Activated CD8-positive, alpha-beta memory T cell treated with anti-CD3 and anti-CD28 coated beads, Interleukin-2, amount 50 U/mL, for 48 hours (primary cell): ENCODE measurements at regions not wholly inside any gene's neighbourhood (a gene's known extent, or its start where the extent isn't known, plus 50 kb on each side); places are given as distances from the start of the nearest gene placed in this dataset.
A peak's percentile ranks its signal among the peaks of the same experiment; 100 is the strongest.

ENCODE experiments used
- DNase-seq: peaks from one replicate; pipeline ENCODE4 v3.0.0-alpha.2; 2020

- no peak for DNase-seq
Observed at GRCh38 chr19:30675086-30675485, 302.9 kb downstream of the ZNF536 start.

GRCh38 chr19:30674656-30675055 is 302.5 kb downstream of the ZNF536 start:
- no peak for DNase-seq

- no peak for DNase-seq
Observed at GRCh38 chr19:30673336-30673735, 301.2 kb downstream of the ZNF536 start.

GRCh38 chr19:30672926-30673325 is 300.7 kb downstream of the ZNF536 start:
- DNase-seq = no peak

- DNase-seq = no peak
Observed at GRCh38 chr19:30671622-30672051, 299.5 kb downstream of the ZNF536 start.

GRCh38 chr19:30671367-30671619 is 299.1 kb downstream of the ZNF536 start:
- no peak for DNase-seq

GRCh38 chr19:30670562-30671366 is 298.6 kb downstream of the ZNF536 start:
- no peak for DNase-seq

GRCh38 chr19:30670011-30670329 is 297.8 kb downstream of the ZNF536 start:
- no peak for DNase-seq

- peak; percentile 81 for DNase-seq
Observed at GRCh38 chr19:30669329-30670010, 297.3 kb downstream of the ZNF536 start.

GRCh38 chr19:30668521-30669155 is 296.5 kb downstream of the ZNF536 start:
- DNase-seq = no peak

- DNase-seq = no peak
Observed at GRCh38 chr19:30667746-30668145, 295.6 kb downstream of the ZNF536 start.

GRCh38 chr19:30667227-30667626 is 295.0 kb downstream of the ZNF536 start:
- DNase-seq = no peak

GRCh38 chr19:30666301-30666803 is 294.2 kb downstream of the ZNF536 start:
- peak; percentile 73 for DNase-seq

GRCh38 chr19:30665449-30665848 is 293.3 kb downstream of the ZNF536 start:
- no peak for DNase-seq

- DNase-seq = no peak
Observed at GRCh38 chr19:30663611-30664174, 291.5 kb downstream of the ZNF536 start.

- DNase-seq = no peak
Observed at GRCh38 chr19:30662211-30662861, 290.2 kb downstream of the ZNF536 start.

- DNase-seq = no peak
Observed at GRCh38 chr19:30659638-30660037, 287.5 kb downstream of the ZNF536 start.

- no peak for DNase-seq
Observed at GRCh38 chr19:30656520-30657100, 284.4 kb downstream of the ZNF536 start.

- DNase-seq = no peak
Observed at GRCh38 chr19:30653646-30654386, 281.6 kb downstream of the ZNF536 start.

GRCh38 chr19:30652751-30653150 is 280.6 kb downstream of the ZNF536 start:
- no peak for DNase-seq

- no peak for DNase-seq
Observed at GRCh38 chr19:30651691-30652090, 279.5 kb downstream of the ZNF536 start.

GRCh38 chr19:30651066-30651465 is 278.9 kb downstream of the ZNF536 start:
- DNase-seq = no peak
